Panc1 (cell line): ENCODE measurements at regions not wholly inside any gene's neighbourhood (a gene's known extent, or its start where the extent isn't known, plus 50 kb on each side); places are given as distances from the start of the nearest gene placed in this dataset.

Source experiments
- POLR2AphosphoS5 ChIP-seq: IDR thresholded peaks from 2 replicates; pipeline ENCODE4 v1.6.1; 2012; ENCODE audit warnings: mild to moderate bottlenecking, low read depth, low read length, moderate library complexity
- SIN3A ChIP-seq: IDR thresholded peaks from 2 replicates; pipeline ENCODE4 v1.6.1; 2012; ENCODE audit warnings: low read depth, mild to moderate bottlenecking, low read length, moderate library complexity, borderline replicate concordance; ENCODE audit not compliant: insufficient read depth
- TCF7L2 ChIP-seq: IDR thresholded peaks from 2 replicates; pipeline ENCODE4 v1.6.1; 2011; ENCODE audit warnings: mild to moderate bottlenecking, low read depth, low read length, inconsistent platforms
- TF ChIP-seq, protein P1 (sequence below): fragments of 450-650 bp; IDR thresholded peaks from 2 replicates; pipeline ENCODE4 v1.5.1; 2017; ENCODE audit warnings: mild to moderate bottlenecking

DNA sequence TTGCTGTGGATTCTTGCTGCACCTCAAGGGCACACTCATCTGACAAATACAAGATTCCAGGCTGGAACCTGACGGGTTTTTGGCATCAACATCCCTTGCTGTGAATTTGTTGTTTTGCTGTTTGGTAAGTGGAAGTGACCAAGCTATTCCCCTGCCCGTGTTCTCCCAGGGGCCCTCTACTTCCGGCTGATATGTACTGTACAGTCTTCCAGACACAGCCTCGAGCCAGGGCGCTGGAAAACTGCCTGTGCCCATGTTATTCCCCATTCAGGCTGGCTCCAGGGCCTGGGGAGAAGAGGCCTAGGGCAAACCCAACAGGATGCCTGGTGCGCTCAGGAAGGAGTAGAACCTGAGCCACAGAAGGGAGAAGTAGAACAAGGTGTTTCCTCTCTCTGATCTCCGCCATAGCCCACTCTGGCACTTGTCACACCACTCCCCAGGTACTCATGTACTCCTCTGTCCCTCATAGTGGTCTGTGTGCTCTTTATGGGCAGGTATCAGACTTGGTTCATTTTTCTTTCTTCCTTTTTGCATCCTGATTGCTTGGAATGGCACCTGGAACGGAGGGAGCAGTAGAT lies 67.8 kb upstream of the LTA4H start:
- TF ChIP-seq, protein P1, sequence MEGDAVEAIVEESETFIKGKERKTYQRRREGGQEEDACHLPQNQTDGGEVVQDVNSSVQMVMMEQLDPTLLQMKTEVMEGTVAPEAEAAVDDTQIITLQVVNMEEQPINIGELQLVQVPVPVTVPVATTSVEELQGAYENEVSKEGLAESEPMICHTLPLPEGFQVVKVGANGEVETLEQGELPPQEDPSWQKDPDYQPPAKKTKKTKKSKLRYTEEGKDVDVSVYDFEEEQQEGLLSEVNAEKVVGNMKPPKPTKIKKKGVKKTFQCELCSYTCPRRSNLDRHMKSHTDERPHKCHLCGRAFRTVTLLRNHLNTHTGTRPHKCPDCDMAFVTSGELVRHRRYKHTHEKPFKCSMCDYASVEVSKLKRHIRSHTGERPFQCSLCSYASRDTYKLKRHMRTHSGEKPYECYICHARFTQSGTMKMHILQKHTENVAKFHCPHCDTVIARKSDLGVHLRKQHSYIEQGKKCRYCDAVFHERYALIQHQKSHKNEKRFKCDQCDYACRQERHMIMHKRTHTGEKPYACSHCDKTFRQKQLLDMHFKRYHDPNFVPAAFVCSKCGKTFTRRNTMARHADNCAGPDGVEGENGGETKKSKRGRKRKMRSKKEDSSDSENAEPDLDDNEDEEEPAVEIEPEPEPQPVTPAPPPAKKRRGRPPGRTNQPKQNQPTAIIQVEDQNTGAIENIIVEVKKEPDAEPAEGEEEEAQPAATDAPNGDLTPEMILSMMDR = no peak
- TF ChIP-seq SIN3A = no peak
- no peak for TF ChIP-seq POLR2AphosphoS5
- TF ChIP-seq TCF7L2 = no peak
